Lower leg skin (tissue), 3 donors: ENCODE measurements at regions not wholly inside any gene's neighbourhood (a gene's known extent, or its start where the extent isn't known, plus 50 kb on each side); places are given as distances from the start of the nearest gene placed in this dataset.

Experiments used
- CTCF ChIP-seq, 3 donors: fragments of 450-650 bp; IDR thresholded peaks; one replicate each; pipeline ENCODE4 v1.5.1; 2016; ENCODE audit warnings: antibody characterized with exemption in 3 of 3, mild to moderate bottlenecking in 3 of 3, moderate library complexity in 2 of 3
- POLR2A ChIP-seq, 2 donors: fragments of 450-650 bp; IDR thresholded peaks; one replicate each; pipeline ENCODE4 v1.6.1; 2016 to 2017; ENCODE audit warnings: antibody characterized with exemption in 2 of 2, mild to moderate bottlenecking in 1 of 2, moderate library complexity in 1 of 2

DNA sequence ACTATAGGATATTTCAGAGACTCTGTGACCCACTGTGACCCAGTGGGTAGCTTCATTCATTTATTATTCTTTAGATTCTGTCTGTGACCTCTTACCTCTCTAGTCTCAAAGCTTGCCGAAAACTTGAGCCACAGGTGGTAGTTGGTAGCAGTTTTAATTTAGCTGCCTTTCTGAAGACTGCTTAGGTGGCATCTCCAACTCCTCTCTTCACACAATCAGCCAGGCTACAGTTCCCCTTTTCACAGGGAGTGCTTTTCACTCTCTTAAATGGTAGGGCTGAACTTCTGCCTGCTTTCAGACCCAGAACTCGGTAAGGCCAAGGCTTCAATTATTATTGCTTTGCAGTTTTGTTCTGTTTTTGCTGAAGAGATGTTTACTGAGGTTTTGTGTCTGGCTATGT, 349.6 kb downstream of the ARL6IP6 start:
- TF ChIP-seq POLR2A (IDR thresholded peaks at IDR 0.05) (no peak), CTCF (IDR thresholded peaks at IDR 0.05) (no peak)
